ENCODE measurements at regions not wholly inside any gene's neighbourhood (a gene's known extent, or its start where the extent isn't known, plus 50 kb on each side); places are given as distances from the start of the nearest gene placed in this dataset.
A peak's percentile ranks its signal among the peaks of the same experiment; 100 is the strongest.
"Not testable (repeated sequence)": the region's sequence is repeated elsewhere in the genome, so short reads cannot be mapped to it uniquely, and the experiment has no call there.

DNA sequence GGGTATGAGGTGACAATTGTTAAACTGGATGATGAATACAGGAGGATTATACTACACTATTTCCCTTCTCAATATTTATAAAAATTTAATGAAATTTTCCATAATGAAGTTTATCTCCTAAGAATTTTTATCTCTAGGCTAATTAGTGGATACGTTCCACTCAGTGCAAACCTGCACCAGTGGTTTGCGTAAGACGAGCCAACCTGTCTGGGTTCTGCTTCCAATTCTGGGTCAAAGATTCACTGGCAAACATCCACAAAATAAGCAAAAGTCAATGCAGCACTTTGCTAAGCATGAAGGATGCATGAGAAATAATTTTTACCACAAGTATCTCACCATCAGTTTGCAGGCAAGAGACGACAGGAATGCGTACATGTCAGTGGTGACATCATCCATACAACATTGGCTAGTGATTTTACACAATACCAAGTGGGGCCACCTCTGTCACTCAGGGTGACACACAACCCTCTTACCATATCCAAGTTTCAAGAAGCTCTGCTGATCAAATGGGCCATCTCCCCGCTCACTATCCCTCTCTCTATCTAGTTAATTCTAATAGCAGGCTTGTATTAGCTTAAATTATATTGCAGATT, 51.7 kb downstream of the FAM50B start:
- DNase-seq, result no peak

DNA sequence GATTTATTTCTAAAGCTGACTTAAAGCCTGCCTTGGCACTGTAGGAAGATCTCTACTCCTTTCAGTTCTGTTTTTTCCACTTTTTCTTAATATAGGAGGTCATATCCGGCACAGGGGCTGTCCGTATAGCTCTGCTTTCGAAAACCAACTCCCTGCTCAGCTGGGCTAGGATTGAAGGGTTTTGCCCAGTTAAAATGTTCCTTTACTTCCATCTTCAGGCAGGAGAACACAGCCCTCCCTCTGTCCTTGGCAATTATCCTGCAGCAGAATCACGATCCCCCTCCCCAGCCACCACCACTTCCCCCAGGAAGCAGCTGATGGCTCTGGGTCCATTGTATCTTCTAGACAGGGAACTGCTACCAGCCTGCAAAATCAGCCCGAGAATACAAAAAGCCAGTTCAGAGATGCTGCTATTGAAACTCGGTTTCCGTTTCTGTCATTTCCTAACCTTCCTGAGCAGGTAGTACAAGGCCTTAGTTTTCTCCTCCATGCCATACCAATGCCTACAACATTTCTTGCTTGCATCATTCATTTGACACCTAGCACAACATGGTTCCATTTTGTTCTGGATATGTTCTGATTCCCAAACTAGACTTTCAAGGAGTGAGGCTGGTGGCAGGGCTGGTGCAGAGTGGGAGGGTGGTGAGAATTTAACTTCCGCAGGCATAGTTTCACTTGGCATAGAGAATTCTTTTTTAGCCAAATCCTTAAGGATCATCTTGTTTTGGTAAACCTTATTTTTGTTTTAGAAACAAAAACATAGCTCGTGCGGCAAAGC, 53.9 kb downstream of the FAM50B start:
- DNase-seq, result peak in 9 of 56 donors; percentile 10 to 32 (median 17)

DNA sequence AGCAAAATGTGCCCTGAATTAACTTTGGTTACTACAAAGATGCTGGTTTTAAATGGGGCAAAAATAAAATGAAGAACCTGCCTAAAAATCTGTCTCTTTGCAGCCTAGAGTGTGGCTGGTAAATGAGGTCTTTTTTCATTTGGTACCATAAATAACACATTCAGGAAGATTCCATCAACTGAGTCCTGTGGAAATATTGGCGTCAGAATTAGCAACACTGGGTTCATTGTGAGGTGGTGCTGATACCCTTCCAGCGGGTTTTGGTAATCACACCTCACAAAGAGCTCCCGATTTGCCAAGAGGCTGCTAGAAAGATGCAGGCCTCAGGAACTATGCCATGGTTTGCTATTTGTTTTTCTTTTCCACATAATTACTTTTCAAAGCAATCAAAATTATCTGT, 55.3 kb downstream of the FAM50B start:
- peak in 7 of 56 donors; percentile 15 to 38 (median 34) for DNase-seq

DNA sequence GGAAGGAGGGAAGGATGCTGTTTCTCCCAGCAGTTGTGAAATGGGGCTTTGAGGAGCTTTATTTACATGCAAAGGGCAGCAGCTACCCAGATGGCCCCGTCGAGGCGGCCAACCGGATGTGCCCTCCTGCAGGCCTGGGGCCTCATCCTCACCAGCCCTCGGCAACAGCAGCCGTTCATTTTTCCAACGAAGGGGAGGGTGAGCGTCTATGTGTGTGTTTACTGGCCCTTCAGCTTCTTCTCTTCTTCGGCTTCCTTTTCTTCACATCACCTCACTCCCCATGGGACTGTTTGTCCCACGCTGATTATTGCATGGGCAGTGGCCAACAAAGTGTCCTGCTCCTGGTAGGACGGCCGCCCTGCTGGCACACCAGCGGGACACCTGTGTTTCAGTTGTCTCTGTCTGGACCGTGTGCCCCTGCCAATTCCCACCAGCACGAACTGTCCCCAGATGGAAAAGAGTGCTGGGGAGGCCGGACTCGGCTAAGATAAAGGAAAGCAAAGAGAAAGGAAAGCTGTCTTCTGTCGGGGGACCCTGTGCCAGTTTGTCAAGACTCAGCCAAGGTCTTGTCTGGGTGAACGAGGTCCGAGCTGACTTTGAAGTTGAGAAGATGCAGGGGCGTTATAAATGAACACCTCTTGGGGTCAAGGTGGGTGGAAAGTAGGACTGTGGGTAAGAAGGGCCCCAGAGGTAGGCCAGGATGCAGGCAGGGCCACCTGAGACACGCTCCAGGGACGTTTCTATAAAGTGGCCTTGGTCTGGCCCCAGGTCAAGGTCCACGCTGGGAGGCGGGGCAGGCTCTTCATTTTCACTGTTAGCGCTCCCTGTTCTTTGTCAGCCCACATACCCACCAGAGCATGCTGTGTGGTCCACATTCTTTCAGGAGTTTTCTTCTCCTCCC, 57.0 kb downstream of the FAM50B start:
- DNase-seq, result peak in 7 of 56 donors; percentile 23 to 41 (median 31)

DNA sequence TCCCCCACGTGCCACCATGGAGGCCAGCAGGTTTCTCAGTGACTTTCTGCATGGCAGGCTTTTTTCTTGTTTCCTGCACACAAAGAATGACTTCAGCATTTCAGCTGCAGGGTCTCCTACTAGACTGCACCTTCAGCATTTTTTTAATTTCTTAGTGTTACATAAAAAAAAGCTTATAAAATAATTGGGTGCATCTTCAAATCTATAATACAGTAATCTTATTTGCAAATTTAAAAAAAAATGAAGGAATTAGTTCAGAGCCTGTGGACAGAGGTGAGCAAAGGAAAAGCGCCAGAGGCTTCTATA, 57.6 kb downstream of the FAM50B start:
- no peak for DNase-seq

DNA sequence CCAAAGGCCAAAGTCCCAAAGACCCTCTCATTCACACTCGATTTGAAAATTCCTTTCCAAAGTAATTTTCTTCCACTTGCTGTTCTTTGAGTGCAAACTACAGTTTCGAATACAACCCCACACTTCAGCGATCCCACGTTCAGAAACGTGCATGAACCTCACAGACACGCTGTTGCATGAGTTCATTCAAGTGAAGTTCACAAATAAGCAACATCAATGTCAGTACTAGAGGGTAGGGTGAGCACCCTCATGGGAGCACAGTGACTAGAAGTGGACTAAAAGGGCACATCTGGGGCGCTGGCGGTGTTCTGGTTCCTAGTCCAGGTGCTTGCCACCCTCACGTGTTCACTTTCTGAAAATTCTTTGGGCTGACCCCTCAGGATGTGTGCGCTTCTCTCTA, 59.0 kb downstream of the FAM50B start:
- no peak for DNase-seq

DNA sequence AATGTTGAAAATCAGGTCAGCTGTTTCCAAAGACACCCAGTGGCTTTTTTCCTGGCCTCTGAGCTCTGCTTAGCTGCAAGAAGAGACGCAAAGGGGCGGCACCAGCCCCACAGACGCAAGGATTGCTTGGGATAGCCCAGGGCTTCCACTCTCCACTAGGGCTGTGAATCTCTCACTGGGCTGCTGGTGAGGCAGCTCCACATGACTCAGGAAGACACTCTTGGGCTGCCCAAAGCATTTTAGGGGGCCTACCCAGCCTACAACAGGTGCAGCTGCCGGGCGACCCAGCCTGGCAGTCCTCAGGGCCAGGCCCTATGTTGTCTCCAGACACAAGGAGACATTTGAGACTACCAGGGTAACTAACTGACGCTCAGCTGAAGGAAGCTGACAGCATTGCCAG, 59.8 kb downstream of the FAM50B start:
- DNase-seq, result no peak

DNA sequence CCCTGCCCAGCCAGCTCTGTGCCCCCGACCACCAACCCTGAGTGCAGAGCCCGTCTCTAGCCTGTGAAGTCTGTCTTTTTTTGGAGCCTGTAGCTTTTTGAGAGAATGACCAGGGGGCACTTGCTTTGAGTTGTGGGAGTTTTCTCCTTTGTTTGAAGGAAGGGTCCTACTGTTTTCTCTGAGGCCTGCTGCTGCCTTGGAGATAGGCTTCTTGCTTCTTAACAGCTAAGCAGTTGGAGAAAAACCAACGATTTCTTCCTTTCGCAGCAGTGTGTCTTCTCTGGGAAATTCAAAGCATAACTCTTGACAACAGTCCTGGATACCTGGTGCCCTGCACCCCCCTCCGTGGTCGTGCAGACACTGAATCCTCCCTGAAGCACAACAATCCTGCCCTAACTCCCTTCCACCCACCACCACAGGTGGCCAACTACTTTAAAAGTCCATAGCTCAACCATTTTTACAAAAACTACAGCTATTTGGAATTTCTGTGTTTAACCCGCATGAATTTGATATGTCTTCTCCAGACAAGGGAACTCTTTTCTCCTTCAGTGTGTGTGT, 61.0 kb downstream of the FAM50B start:
- DNase-seq, result no peak

DNA sequence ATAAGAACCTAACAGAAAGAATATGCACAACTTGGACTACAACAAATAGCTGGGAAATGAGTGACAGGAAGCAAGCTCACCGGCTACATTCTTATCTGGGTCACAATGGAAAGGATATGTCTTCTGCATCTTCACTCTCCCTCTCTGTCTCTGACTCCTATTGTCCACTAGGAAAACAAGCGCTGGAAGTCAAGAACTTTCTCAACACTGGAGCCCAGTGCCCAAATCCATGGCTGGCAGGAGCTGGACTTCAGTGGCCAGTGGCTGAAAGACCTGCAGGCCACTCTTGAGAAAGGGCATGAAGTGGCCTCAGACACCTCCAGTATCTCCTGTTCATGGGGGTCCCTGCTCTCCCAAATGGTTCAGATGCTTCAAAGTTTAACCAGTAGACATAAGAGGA, 62.0 kb downstream of the FAM50B start:
- no peak for DNase-seq

DNA sequence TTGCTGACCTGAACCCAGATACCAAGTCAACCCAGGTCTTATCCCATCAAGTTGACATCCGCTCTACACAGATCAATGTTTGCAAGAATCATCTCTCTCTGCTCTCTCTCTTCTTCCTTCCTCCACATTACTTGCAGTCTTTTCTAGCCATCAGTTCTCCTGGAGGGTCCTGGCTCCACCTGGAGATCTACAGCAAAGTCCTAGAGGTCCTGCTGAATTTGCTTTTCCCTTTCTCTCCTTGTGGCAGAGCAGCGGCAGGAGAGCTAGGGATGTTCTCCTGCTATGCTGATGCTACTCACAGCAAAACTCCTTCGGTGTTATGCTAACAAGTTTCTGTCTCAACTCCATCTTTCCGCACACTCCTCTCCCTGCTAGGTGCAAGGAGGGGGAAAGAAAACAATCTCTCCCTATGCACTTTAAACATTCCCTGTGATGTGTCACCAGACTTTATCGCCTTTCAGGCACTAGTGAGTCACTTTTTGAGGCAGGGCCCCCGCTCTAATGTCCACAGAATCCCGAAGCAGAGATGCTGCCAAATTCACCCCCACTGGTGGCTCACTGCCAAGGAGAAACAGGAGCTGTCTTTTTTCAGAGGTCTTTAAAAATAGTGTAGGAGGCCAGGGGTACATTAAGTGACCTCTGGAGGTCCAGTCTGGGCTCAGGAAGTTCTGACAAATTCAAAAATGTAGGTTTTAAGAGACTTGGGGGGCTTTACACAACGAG, 62.6 kb downstream of the FAM50B start:
- DNase-seq, result peak in 14 of 56 donors; percentile 15 to 69 (median 24)

DNA sequence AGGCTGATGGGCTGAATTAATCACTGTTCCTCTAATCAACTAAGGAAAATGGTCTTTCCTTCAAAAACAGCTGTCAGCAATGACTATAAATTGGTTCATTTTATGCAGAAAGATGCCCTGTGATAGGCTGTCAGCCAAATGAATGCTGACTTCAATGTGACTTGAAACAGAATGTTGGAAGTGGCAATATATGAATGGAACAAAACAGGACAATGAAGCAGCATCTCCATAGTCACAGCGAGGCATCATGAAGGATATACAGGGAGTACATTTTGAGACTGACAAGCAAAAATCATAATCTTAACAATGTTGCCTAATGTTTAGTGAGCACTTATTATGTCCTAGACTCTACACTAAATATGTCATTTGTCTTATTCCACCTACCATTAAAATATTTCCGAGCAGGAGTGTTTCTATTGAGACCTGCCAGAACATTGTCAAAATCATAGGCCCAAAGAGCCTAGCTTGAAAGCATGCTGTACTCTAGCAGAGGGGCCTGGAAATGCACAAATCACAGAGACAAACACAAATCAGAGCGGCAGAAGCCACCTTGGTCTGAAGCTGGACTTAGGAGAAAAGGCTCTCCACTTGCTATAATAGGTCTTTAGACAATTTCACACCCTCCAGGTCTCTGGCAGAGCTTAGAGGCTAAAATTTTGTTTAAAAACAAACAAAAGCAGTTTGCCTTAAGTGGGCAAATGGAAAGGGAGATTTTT, 63.3 kb downstream of the FAM50B start:
- no peak for DNase-seq

DNA sequence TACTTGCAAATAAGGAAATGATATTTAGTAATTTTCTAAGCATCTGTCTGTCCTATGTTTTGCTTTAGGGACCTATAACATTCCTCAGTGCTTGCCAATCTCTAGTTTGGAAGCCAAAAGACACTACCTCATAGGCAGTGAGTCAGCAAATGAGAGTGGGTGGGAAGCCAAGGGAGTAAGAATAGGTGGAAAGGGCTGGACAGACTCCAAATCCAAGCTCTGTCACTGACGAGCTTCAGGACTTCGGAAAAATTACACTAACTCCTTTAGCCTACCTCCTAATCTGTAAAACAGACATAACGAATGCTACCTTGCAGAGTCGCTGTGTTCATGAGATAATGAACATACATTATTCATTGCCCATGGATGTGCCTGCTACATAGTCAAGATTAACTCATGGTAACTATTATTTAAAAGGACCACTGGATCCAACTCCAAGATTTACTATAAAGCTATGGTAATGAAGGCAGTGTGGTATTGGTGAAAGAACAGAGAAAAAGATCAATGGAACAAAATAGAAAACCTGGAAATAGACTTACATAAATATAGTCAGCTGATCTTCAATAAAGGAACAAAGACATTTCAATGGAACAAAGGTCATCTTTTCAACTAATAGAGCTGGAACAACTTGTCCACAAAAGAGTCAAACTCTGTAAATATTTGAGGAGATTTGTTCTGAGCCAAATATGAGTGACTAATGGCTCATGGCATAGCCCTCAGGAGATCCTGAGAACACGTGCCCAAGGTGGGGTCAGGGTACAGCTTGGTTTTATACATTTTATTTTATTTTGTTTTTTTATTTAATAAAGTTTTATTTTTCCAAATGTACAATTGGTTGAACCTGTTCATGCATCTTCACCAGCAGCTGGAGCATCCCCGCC, 64.1 kb downstream of the FAM50B start:
- DNase-seq, result peak in 7 of 56 donors; percentile 12 to 40 (median 21)

DNA sequence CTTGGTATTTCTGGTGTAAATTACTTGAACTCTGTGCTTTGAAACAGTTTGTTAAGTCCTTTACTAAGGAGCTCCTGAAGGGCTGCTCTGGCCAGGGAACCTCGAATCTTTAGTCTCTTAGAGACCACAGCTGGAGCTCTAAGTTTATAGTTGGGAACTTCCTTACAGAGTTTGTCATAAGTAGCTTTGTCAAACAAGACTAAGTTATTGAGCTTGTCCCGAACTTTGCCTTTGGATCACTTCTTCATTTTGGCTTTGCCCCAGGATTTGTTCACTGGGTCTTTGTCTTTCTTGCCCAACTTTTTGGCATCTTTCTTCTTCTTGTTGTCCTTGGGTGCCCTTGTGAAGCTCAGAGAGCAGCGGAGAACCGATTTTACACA, 64.8 kb downstream of the FAM50B start:
- no peak for DNase-seq

DNA sequence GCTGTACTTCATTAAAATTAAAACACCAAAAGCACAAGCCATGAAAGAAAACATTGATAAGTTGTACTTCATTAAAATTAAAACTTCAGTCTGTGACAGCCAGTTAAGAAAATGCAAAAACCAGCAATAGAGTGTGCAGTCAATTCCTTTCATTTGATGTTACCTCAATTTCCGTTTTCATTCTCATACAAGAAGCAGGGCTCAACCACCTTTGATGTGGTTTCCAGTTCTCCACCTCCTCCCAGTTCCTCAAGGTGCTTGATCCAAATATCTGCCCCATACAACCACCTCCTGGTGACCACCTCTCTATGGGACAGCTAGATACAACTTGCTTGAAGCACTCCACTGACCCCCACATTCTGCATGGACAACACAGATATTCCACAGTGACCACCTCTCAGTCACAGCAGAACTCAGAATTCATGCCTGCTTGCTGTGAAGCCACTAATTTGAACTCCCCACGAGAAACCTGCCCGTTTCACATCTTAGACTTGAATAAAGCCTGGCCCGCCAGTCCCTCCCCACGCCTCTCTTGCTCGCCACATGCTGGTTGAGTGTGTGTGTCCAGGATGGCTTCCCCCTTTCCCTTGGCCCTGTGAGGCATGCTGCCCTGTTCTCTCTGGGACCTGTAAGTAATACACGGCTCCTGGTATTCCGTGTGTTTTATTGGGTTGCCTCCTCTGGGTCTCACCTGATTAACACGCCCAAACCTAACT, 66.1 kb downstream of the FAM50B start:
- no peak for DNase-seq

DNA sequence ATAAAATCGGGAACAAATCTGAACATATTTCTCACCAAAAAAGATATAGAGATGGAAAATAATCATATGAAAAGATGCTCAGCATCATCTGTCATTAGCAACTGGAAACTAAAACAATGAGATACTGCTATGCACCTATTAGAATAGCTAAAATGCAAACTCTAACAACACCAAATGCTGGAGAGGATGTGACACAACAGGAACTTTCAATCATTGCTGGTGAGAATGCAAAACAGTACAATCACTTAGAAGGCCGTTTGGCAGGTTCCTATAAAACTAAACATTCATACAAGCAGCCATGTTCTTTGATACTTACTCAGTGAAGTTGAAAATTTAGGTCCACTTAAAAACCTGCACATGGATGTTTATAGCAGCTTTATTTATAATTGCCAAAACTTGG, 67.0 kb downstream of the FAM50B start:
- DNase-seq, result no peak

DNA sequence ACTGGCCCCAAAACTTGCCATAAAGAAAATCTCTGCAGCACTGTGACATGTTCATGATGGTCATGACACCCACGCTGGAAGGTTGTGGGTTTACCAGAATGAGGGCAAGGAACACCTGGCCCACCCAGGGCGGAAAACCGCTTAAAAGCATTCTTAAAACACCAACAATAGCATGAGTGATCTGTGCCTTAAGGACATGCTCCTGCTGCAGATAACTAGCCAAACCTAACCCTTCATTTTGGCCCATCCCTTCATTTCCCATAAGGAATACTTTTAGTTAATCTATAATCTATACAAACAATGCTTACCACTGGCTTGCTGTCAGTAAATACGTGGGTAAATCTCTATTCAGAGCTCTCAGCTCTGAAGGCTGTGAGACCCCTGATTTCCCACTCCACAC, 67.6 kb downstream of the FAM50B start:
- DNase-seq, result not testable (repeated sequence)

DNA sequence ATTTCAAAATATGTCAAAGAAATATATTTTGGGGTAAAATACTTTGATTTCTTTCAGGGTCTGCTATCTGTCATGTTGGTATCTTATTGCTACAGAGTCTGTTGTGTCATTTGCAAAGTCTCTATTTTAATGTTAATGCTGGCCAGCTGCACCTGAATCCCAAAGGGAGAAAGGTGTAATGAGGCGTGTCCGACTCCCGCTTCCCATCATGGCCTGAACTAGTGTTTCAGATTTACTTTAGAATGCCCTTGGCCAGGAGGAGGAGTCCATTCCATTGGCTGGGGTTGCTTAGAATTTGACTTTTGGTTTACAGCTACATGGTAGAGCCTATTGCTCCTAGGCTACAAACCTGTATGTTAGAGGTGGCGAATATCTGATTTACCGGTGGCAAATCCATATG, 69.3 kb downstream of the FAM50B start:
- no peak for DNase-seq

DNA sequence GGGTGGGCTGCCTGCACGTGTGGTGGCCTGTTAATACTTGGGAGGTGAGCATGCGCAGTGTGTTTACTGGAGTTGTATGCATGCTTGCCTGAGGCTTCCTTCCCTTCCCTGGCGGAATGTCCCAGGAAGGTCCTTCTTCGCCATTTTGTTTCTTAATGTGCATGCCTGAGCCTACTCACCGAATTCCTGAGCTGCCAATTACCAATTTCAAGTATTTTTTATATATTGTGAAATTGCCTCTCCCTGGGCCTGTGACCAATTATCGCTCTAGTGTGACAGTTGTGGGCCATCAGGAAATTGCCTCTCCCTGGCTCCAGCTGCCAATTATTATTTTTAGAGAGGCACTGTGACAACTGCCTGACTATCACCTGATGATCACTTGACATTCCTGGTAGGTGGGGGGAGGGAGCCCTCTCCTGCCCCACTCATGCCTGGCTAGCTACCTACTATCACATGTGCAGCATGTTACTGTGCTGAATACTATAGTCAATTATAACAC, 70.0 kb downstream of the FAM50B start:
- DNase-seq, result no peak

DNA sequence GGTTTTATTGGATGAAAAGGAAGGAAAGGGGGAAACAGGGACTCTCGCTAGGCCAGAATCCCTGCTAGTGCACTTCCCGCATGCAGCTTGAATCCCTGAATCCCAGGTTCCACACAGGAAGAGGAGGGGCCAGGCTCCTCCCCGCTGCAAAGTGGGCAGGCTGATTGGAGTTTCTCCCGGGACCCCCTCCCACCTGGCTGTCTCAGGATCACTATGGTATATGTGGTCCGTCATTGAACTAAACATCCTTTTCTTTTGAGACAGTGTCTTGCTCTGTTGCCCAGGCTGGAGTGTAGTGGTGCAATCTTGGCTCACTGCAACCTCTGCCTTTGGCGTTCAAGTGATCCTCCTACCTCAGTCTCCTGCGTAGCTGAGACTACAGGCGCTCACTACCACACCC, 70.7 kb downstream of the FAM50B start:
- DNase-seq, result no peak
